ENCODE measurements at regions not wholly inside any gene's neighbourhood (a gene's known extent, or its start where the extent isn't known, plus 50 kb on each side); places are given as distances from the start of the nearest gene placed in this dataset.

DNA sequence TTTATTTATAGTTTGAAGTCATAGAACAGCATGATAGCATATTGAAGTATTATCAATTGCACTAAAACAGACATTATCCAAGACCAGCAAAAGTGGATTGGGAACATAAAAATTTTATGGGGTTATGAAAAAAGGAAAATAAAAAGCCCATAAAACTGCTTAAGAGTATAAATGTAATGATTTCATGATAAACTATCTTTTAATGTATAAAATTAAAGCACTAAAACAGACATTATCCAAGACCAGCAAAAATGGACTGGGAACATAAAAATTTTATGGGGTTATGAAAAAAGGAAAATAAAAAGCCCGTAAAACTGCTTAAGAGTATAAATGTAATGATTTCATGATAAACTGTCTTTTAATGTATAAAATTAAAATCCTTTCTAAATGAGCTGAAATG is 119.0 kb upstream of the DAPK1 start:
- TF ChIP-seq, protein P1, sequence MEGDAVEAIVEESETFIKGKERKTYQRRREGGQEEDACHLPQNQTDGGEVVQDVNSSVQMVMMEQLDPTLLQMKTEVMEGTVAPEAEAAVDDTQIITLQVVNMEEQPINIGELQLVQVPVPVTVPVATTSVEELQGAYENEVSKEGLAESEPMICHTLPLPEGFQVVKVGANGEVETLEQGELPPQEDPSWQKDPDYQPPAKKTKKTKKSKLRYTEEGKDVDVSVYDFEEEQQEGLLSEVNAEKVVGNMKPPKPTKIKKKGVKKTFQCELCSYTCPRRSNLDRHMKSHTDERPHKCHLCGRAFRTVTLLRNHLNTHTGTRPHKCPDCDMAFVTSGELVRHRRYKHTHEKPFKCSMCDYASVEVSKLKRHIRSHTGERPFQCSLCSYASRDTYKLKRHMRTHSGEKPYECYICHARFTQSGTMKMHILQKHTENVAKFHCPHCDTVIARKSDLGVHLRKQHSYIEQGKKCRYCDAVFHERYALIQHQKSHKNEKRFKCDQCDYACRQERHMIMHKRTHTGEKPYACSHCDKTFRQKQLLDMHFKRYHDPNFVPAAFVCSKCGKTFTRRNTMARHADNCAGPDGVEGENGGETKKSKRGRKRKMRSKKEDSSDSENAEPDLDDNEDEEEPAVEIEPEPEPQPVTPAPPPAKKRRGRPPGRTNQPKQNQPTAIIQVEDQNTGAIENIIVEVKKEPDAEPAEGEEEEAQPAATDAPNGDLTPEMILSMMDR (IDR thresholded peaks at IDR 0.05), result no peak
- no peak for TF ChIP-seq POLR2A (IDR thresholded peaks at IDR 0.05)

All from testis (tissue), 2 donors.